SIG-M5 treated with dmso at 0.1 percent for 504 hours (cell line): ENCODE measurements at regions not wholly inside any gene's neighbourhood (a gene's known extent, or its start where the extent isn't known, plus 50 kb on each side); places are given as distances from the start of the nearest gene placed in this dataset.
"Not testable (repeated sequence)": the region's sequence is repeated elsewhere in the genome, so short reads cannot be mapped to it uniquely, and the experiment has no call there.

Experiments used
- DNase-seq: peaks from one replicate; lab custom pipeline; 2025; ENCODE audit not compliant: unreplicated experiment; lab: John Stamatoyannopoulos, UW

DNA sequence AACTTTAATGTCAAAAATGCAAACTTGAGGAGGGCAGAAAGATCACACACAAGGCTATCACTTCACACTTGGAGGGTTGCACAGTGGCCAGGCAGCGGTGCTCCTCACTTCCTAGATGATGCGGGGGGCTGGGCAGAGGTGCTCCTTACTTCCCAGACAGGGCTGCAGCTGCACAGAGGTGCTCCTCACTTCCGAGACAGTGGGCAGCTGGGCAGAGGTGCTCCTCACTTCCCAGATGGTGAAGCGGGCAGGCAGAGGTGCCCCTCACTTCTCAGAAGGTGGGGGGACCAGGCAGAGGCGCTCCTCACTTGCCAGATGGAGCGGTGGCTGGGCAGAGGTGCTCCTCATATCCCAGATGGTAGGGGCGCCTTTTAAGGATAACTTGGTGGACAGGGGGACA is 423.2 kb upstream of the RORB start:
- DNase-seq: no peak

DNA sequence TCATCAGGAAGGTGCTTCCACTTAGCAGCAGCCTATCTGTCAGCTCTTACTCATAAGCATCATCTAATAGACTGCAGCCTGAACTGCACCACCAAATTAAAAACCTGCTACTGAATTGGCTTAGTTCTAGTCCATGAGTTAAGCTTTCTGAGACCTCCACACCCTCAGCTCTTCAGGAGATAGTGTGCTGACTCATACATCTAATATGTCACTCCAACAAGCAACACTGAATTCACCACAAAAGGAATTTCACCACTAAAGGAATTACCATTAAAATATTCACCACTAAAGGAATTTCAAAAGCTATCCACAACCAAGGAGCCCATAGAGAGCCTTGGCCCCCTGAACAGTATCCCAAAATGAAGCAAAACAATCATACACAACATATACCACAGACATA is 418.5 kb upstream of the RORB start:
- no peak for DNase-seq

- DNase-seq: not testable (repeated sequence)
Measured at GRCh38 chr9:74080652-74081051, 416.5 kb upstream of the RORB start.

GRCh38 chr9:74083681-74084433 is 413.3 kb upstream of the RORB start:
- DNase-seq: no peak

DNA sequence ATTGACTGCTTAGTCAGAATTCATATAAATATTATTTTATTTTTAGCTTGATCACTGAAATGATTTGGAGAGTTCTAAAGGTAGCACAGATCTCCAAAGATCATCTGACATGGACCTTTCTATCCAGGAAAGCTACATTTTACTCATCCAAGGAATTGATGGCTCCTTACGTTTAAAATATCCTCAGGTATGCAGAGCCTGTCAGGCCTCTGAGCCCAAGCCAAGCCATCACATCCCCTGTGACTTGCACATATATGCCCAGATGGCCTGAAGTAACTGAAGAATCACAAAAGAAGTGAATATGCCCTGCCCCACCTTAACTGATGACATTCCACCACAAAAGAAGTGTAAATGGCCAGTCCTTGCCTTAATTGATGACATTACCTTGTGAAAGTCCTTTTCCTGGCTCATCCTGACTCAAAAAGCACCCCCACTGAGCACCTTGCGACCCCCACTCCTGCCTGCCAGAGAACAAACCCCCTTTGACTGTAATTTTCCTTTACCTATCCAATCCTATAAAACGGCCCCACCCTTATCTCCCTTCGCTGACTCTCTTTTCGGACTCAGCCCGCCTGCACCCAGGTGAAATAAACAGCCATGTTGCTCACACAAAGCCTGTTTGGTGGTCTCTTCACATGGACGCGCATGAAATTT is 411.6 kb upstream of the RORB start:
- DNase-seq: not testable (repeated sequence)

DNA sequence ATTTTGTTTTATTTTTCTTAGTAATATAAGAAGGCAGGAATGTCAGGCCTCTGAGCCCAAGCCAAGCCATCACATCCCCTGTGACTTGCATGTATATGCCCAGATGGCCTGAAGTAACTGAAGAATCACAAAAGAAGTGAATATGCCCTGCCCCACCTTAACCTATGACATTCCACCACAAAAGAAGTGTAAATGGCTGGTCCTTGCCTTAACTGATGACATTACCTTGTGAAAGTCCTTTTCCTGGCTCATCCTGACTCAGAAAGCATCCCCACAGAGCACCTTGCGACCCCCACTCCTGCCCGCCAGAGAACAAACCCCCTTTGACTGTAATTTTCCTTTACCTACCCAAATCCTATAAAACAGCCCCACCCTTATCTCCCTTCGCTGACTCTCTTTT is 406.2 kb upstream of the RORB start:
- not testable (repeated sequence) for DNase-seq

GRCh38 chr9:74092491-74092834 is 404.7 kb upstream of the RORB start:
- DNase-seq: no peak

GRCh38 chr9:74094037-74094436 is 403.1 kb upstream of the RORB start:
- not testable (repeated sequence) for DNase-seq

DNA sequence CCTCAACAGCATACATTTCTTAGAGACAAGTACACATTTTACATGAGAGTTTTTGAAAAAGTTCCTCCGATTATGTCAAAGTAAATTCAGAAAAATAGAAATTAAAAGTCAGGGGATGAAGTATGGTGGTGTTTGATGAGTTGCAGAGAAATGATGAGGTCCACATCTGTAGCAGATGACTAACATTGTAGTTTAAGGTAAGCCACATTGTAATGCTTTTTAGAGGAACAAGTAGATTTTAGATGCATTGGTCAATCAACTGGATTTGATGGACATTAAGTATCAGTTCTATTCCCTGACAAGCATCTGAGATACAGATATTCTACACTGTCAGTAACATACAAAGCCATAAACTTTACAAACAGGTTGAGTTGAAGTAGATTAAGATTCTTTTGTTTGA is 402.4 kb upstream of the RORB start:
- no peak for DNase-seq

- DNase-seq: no peak
Measured at GRCh38 chr9:74095925-74096324, 401.2 kb upstream of the RORB start.

GRCh38 chr9:74096420-74096819 is 400.7 kb upstream of the RORB start:
- no peak for DNase-seq

GRCh38 chr9:74100042-74100441 is 397.1 kb upstream of the RORB start:
- DNase-seq: no peak

GRCh38 chr9:74102148-74102547 is 395.0 kb upstream of the RORB start:
- not testable (repeated sequence) for DNase-seq

- no peak for DNase-seq
Measured at GRCh38 chr9:74102702-74103101, 394.4 kb upstream of the RORB start.

DNA sequence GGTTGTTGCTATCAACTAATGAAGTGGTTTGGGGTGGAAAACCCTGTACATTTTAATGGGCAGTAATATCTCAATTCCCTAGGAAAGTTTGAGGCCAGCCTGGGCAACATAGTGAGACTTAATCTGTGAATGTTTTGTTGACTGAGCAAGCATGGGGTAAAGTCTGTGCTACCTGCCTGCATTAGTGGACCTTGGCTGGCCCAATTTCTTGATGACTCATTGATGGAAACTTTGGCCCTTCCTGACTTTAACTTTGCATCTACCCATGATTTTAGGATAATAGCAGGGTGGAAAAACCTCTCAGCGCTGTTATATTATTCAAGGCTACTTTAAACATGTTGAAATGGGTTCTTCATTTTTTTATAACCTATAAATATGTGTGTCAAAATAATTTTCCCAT is 389.4 kb upstream of the RORB start:
- DNase-seq: no peak

DNA sequence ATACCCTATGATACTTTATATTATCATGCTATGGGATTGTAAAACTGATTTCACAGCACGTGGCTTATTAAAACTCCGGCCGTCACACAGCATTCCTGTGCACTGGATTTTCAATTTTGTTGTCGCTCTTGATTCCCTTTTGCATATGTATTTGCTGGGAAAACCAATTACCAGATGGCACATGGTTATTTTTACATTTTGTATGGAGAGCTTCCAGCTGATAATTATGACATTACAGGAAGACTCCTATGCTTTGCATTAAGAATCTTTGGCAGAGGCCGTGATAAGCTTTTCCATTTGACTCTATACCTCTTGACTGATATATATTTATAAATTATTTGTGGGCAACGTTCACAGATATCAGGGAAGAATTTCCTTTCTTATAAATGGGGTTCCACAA is 381.2 kb upstream of the RORB start:
- no peak for DNase-seq

- no peak for DNase-seq
Measured at GRCh38 chr9:74117151-74117550, 380.0 kb upstream of the RORB start.

DNA sequence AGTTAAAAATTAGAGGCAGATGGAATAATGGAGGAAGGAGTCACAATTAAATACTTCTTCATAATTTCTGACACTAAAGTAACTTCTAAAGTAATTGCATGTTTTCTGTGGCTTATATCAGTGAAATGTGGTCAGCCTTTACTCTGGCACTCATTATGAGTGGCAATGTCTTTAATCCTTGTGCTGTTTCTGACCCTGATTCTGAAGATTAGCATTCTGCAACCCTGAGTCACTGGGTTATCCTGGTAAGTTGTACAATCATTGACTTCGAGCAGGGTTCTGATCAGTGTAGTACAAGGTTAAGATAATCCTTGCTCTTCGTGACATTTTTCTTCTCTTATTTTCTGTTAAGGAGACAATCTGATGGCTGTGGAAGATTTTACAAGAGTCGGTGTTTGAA is 379.4 kb upstream of the RORB start:
- no peak for DNase-seq

GRCh38 chr9:74120061-74120460 is 377.1 kb upstream of the RORB start:
- DNase-seq: no peak

GRCh38 chr9:74120470-74120869 is 376.7 kb upstream of the RORB start:
- DNase-seq: no peak

DNA sequence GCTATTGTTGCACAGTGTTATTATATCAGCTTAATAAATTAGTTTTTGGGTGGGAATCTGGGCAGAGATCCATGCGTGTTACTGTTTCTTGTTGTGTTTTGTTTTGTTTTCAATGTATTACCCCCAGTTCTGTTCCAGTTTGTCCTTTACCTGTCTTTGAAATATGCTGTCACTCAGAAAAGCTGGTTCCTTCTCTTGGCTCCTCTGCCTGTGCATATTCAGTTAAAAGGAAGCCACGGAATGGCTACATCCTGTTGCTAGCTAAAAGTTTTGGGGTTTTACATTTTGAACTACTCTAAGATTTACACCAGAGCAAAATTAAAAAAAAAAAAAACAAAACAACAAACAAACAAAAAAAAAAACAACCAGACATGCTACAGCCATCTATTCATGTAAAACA is 374.9 kb upstream of the RORB start:
- no peak for DNase-seq

GRCh38 chr9:74122661-74123060 is 374.5 kb upstream of the RORB start:
- DNase-seq: no peak

- DNase-seq: no peak
Measured at GRCh38 chr9:74125941-74126340, 371.2 kb upstream of the RORB start.
